DND-41 (cell line): ENCODE measurements at regions not wholly inside any gene's neighbourhood (a gene's known extent, or its start where the extent isn't known, plus 50 kb on each side); places are given as distances from the start of the nearest gene placed in this dataset.

ENCODE experiments used
- CTCF ChIP-seq: IDR thresholded peaks from 2 replicates; pipeline ENCODE4 v1.5.1; 2012; ENCODE audit warnings: borderline replicate concordance, low read length, moderate library complexity, mild to moderate bottlenecking; ENCODE audit not compliant: poor library complexity, severe bottlenecking; ENCODE audit errors: extremely low read depth
- EZH2 ChIP-seq: IDR thresholded peaks from 3 replicates; pipeline ENCODE4 v1.6.1; 2012; ENCODE audit warnings: borderline replicate concordance, low read depth, mild to moderate bottlenecking, moderate library complexity, low read length, inconsistent platforms; ENCODE audit not compliant: severe bottlenecking

DNA sequence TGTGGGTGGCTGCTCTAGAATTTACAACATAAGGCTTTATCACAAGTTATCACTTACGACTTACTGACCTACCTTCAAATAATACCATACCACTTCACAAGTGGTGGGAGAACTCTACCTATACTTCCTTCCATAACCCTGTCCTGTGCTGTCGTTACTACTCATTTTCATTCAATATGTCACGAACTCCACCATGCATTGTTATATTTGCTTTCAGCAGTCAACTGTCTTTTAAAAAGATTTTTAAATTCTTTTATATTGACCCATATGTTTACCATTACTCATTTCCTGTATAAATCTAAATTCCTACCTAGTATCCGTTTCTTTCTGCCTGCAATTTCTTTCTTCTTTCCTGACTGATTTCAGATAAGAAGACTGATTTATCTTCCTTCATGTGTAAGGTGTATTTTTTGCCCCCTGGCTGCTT is 200.0 kb downstream of the KLF12 start:
- no peak for TF ChIP-seq CTCF
- no peak for TF ChIP-seq EZH2
